H9 (cell line): ENCODE measurements at regions not wholly inside any gene's neighbourhood (a gene's known extent, or its start where the extent isn't known, plus 50 kb on each side); places are given as distances from the start of the nearest gene placed in this dataset.

ENCODE experiments used
- DNase-seq: peaks from one replicate; pipeline ENCODE4 v3.0.0-alpha.2; 2017
- H2AFZ ChIP-seq: one replicate; pipeline ENCODE4 v1.6.1; 2013; ENCODE audit warnings: mild to moderate bottlenecking, low read length, control low read depth, moderate library complexity
- H2AK5ac ChIP-seq: 2 replicates; pipeline ENCODE4 v1.6.1; 2013; ENCODE audit warnings: low read length, control low read depth, mixed read lengths; ENCODE audit not compliant: insufficient read length
- H2BK120ac ChIP-seq: one replicate; pipeline ENCODE4 v1.6.1; 2013; ENCODE audit warnings: low read depth, mild to moderate bottlenecking, low read length, control low read depth, inconsistent platforms; ENCODE audit not compliant: poor library complexity, severe bottlenecking
- H2BK12ac ChIP-seq: 2 replicates; pipeline ENCODE4 v1.6.1; 2013; ENCODE audit warnings: low read length, control low read depth, mixed read lengths, low read depth; ENCODE audit not compliant: insufficient read length
- H2BK15ac ChIP-seq: 2 replicates; pipeline ENCODE4 v1.6.1; 2013; ENCODE audit warnings: low read depth, low read length, control low read depth
- H2BK20ac ChIP-seq: one replicate; pipeline ENCODE4 v1.6.1; 2013; ENCODE audit warnings: low read depth, mild to moderate bottlenecking, low read length, control low read depth, inconsistent platforms; ENCODE audit not compliant: poor library complexity, severe bottlenecking
- H2BK5ac ChIP-seq: 2 replicates; pipeline ENCODE4 v1.6.1; 2013; ENCODE audit warnings: low read length, control low read depth, mixed read lengths; ENCODE audit not compliant: insufficient read length
- H3K14ac ChIP-seq: 2 replicates; pipeline ENCODE4 v1.6.1; 2013; ENCODE audit warnings: low read length, control low read depth; ENCODE audit not compliant: insufficient read depth
- H3K18ac ChIP-seq: 2 replicates; pipeline ENCODE4 v1.6.1; 2013; ENCODE audit warnings: low read depth, mild to moderate bottlenecking, mixed read lengths, low read length, control low read depth; ENCODE audit not compliant: insufficient read length
- H3K23ac ChIP-seq: 2 replicates; pipeline ENCODE4 v1.6.1; 2013; ENCODE audit warnings: low read length, control low read depth, mixed read lengths, low read depth; ENCODE audit not compliant: insufficient read length
- H3K23me2 ChIP-seq: 2 replicates; pipeline ENCODE4 v1.6.1; 2013; ENCODE audit warnings: low read depth, mild to moderate bottlenecking, mixed read lengths, low read length, control low read depth; ENCODE audit not compliant: insufficient read length, poor library complexity, severe bottlenecking
- H3K27ac ChIP-seq: 2 replicates; pipeline ENCODE4 v1.5.1; 2013; ENCODE audit warnings: low read length, control low read depth, mixed read lengths, low read depth; ENCODE audit not compliant: insufficient read length
- H3K27me3 ChIP-seq: 2 replicates; pipeline ENCODE4 v1.6.1; 2013; ENCODE audit warnings: low read length, control low read depth, inconsistent platforms; ENCODE audit not compliant: insufficient read depth
- H3K4ac ChIP-seq: 2 replicates; pipeline ENCODE4 v1.6.1; 2013; ENCODE audit warnings: low read depth, mild to moderate bottlenecking, control low read depth, inconsistent platforms, low read length, moderate library complexity
- H3K4me1 ChIP-seq: 2 replicates; pipeline ENCODE4 v1.6.1; 2013; ENCODE audit warnings: low read length, control low read depth, inconsistent platforms; ENCODE audit not compliant: insufficient read depth
- H3K4me2 ChIP-seq: 2 replicates; pipeline ENCODE4 v1.6.1; 2013; ENCODE audit warnings: low read length, control low read depth, mixed read lengths; ENCODE audit not compliant: insufficient read length, insufficient read depth
- H3K56ac ChIP-seq: 2 replicates; pipeline ENCODE4 v1.6.1; 2013; ENCODE audit warnings: low read depth, mild to moderate bottlenecking, mixed read lengths, low read length, control low read depth; ENCODE audit not compliant: insufficient read length
- H3K79me1 ChIP-seq: 2 replicates; pipeline ENCODE4 v1.6.1; 2013; ENCODE audit warnings: low read depth, mild to moderate bottlenecking, moderate library complexity, low read length, control low read depth, inconsistent platforms; ENCODE audit not compliant: insufficient read depth, poor library complexity, severe bottlenecking
- H3K79me2 ChIP-seq: 2 replicates; pipeline ENCODE4 v1.6.1; 2013; ENCODE audit warnings: low read length, control low read depth, inconsistent platforms; ENCODE audit not compliant: insufficient read depth
- H3K9ac ChIP-seq: 2 replicates; pipeline ENCODE4 v1.6.1; 2013; ENCODE audit warnings: low read length, control low read depth, mixed read lengths; ENCODE audit not compliant: insufficient read length; ENCODE audit errors: extremely low read depth
- H3K9me3 ChIP-seq: one replicate; pipeline ENCODE4 v1.6.1; 2013; ENCODE audit warnings: low read depth, low read length, inconsistent platforms; ENCODE audit not compliant: control insufficient read depth
- H3T11ph ChIP-seq: one replicate; pipeline ENCODE4 v1.6.1; 2013; ENCODE audit warnings: mild to moderate bottlenecking, low read length, control low read depth, inconsistent platforms
- H4K20me1 ChIP-seq: one replicate; pipeline ENCODE4 v1.6.1; 2013; ENCODE audit not compliant: control insufficient read depth, insufficient read length, insufficient read depth
- H4K5ac ChIP-seq: 2 replicates; pipeline ENCODE4 v1.6.1; 2013; ENCODE audit warnings: low read depth, mild to moderate bottlenecking, mixed read lengths, low read length, control low read depth; ENCODE audit not compliant: insufficient read length
- H4K8ac ChIP-seq: replicated peaks from 2 replicates; pipeline ENCODE4 v1.6.1; 2013; ENCODE audit warnings: low read length, control low read depth, mixed read lengths, low read depth; ENCODE audit not compliant: insufficient read length
- H4K91ac ChIP-seq: 2 replicates; pipeline ENCODE4 v1.6.1; 2013; ENCODE audit warnings: low read depth, mild to moderate bottlenecking, moderate library complexity, mixed read lengths, low read length, control low read depth; ENCODE audit not compliant: insufficient read length
- H3K27ac Mint-ChIP-seq, 3 experiments: 2 replicates in 2 of 3; 3 replicates in 1 of 3; pipeline ENCODE4 v1.8.0; 2020 to 2021; ENCODE audit warnings: mixed read lengths in 3 of 3, mild to moderate bottlenecking in 1 of 3, moderate library complexity in 1 of 3
- H3K27me3 Mint-ChIP-seq: 2 replicates; pipeline ENCODE4 v1.8.0; 2021; ENCODE audit warnings: low read depth, mild to moderate bottlenecking, moderate library complexity, mixed read lengths
- H3K36me3 Mint-ChIP-seq, 3 experiments: 2 replicates in 2 of 3; 3 replicates in 1 of 3; pipeline ENCODE4 v1.8.0; 2020 to 2021; ENCODE audit warnings: low read depth in 3 of 3, mixed read lengths in 3 of 3; ENCODE audit not compliant: insufficient read depth in 1 of 3
- H3K4me1 Mint-ChIP-seq, 2 experiments: 2 replicates each; pipeline ENCODE4 v1.8.0; 2020; ENCODE audit warnings: mixed read lengths in 2 of 2
- H3K4me3 Mint-ChIP-seq, 2 experiments: 2 replicates in 1 of 2; 3 replicates in 1 of 2; pipeline ENCODE4 v1.8.0; 2020 to 2021; ENCODE audit warnings: mild to moderate bottlenecking in 2 of 2, mixed read lengths in 2 of 2, moderate library complexity in 1 of 2
- H3K9me3 Mint-ChIP-seq, 2 experiments: 2 replicates in 1 of 2; 3 replicates in 1 of 2; pipeline ENCODE4 v1.8.0; 2020; ENCODE audit warnings: mild to moderate bottlenecking in 2 of 2, mixed read lengths in 2 of 2, moderate library complexity in 1 of 2
- CTCF ChIP-seq: fragments of 200-600 bp; sonication (generic); conservative IDR thresholded peaks from 3 replicates; pipeline ENCODE4 v1.8.0; 2021; ENCODE audit warnings: antibody characterized with exemption, mild to moderate bottlenecking
- WGBS: extraction: QIAGEN DNeasy Blood & Tissue Kit; methylation state at CpG from one replicate; pipeline ENCODE4 v1.1.7; 2013; ENCODE audit warnings: missing lambda C conversion rate, low lambda C conversion rate, mixed read lengths; ENCODE audit not compliant: insufficient read length; ENCODE audit errors: extremely low coverage; 5-methylcytosine and 5-hydroxymethylcytosine counted together

GRCh38 chr11:10998674-10999073 is 140.8 kb upstream of the ZBED5 start:
- H3K14ac ChIP-seq = no peak overlapping the region
- no peak overlapping the region for H3K4me2 ChIP-seq
- no peaks in the 10 kb centered on the region for H4K20me1 ChIP-seq
- H4K5ac ChIP-seq = no peak overlapping the region
- no peak overlapping the region for H3K27ac Mint-ChIP-seq
- no peak overlapping the region for H3K4me3 Mint-ChIP-seq
- H3K4ac ChIP-seq = no peak overlapping the region
- no peak for DNase-seq
- H3T11ph ChIP-seq = no peak overlapping the region
- no peak overlapping the region for H2BK15ac ChIP-seq
- H3K79me1 ChIP-seq = no peaks in the 10 kb centered on the region
- no peak overlapping the region for H3K27ac ChIP-seq
- H2AFZ ChIP-seq = no peak overlapping the region
- no peak overlapping the region for H3K18ac ChIP-seq
- no peak overlapping the region for H4K91ac ChIP-seq
- no peak overlapping the region for H2BK5ac ChIP-seq
- H2BK12ac ChIP-seq = no peak overlapping the region
- H3K23ac ChIP-seq = no peak overlapping the region
- no peaks in the 10 kb centered on the region for H3K9me3 ChIP-seq
- 0 out of 7 replicates have a peak, but pooled peaks cover 0 to 4% (median 0%) of the 10 kb centered on the region in 3 experiments for H3K36me3 Mint-ChIP-seq
- H2BK20ac ChIP-seq = no peak overlapping the region
- no peaks in the 10 kb centered on the region for H3K4me1 Mint-ChIP-seq
- no peak overlapping the region for H2BK120ac ChIP-seq
- WGBS = no CpG with 5 or more reads among the region's 5 CpGs
- H3K9ac ChIP-seq = no peak overlapping the region
- no peak for TF ChIP-seq CTCF
- peaks cover 3 to 4% of the 10 kb centered on the region in 2 experiments; a peak in 3 of 5 replicates for H3K9me3 Mint-ChIP-seq
- no peaks in the 10 kb centered on the region for H3K79me2 ChIP-seq
- H3K27me3 ChIP-seq = no peaks in the 10 kb centered on the region
- H4K8ac ChIP-seq = no peak overlapping the region
- H3K27me3 Mint-ChIP-seq = peaks cover 2% of the 10 kb centered on the region
- no peaks in the 10 kb centered on the region for H3K23me2 ChIP-seq
- H3K56ac ChIP-seq = no peak overlapping the region
- no peak overlapping the region for H2AK5ac ChIP-seq
- H3K4me1 ChIP-seq = no peaks in the 10 kb centered on the region
